GM19397 (cell line): ENCODE measurements at regions not wholly inside any gene's neighbourhood (a gene's known extent, or its start where the extent isn't known, plus 50 kb on each side); places are given as distances from the start of the nearest gene placed in this dataset.

Experiments used
- ATAC-seq: cut with Tn5 transposase; IDR thresholded peaks from one replicate; pipeline ENCODE4 v1.9.1; 2021; ENCODE audit warnings: mild to moderate bottlenecking, moderate library complexity; ENCODE audit not compliant: unreplicated experiment

DNA sequence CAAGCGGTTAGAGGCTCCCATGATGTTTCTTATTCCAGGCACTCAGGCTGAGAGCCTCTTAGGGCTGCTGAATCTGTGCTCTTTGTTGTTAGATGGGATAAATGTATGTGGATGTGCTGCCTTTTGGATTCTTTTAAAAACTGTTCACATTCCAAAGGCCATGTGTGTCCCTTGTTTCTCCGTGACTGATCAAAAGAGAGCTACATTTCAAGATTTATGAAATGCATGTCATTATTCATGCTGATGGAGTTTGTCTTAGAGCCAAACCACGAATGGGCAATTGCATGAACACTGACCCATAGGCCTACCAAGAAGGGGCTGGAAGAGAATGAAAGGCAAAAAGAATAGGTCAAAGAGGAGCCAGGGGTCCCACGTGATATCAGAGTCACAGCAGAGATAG lies 104.9 kb upstream of the TSHZ2 start:
- no peak for ATAC-seq

DNA sequence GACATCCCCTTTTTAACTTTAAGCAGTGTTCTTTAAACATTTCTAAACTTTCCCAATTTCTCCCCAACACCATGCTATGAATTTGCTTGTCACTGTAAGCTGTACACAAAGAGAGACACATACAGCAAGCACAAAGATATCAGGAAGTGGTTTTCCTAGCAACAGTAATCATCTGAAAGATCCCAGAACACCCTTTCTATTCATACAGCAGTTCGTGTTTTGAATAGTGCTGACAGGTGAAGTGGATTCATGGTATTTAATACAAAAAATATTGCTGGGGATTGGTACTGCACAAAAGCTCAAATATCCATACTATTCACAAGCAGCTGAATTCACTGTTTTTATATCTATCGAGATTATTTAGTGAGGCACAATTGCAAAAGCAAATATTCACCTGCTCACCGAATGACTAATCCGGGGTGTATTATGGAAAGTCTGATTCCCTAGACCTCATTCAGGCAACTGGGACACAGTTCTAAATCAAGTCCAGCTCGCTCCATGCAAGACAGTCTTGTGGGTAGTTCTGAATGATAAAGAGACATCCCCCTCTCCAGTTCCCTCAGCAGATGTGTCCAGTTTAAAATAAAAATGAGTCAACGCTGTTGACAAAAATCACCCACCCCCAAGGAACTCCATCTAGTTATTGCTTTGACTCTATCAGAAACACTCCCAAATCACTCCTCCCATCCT lies 107.1 kb upstream of the TSHZ2 start:
- ATAC-seq: no peak

DNA sequence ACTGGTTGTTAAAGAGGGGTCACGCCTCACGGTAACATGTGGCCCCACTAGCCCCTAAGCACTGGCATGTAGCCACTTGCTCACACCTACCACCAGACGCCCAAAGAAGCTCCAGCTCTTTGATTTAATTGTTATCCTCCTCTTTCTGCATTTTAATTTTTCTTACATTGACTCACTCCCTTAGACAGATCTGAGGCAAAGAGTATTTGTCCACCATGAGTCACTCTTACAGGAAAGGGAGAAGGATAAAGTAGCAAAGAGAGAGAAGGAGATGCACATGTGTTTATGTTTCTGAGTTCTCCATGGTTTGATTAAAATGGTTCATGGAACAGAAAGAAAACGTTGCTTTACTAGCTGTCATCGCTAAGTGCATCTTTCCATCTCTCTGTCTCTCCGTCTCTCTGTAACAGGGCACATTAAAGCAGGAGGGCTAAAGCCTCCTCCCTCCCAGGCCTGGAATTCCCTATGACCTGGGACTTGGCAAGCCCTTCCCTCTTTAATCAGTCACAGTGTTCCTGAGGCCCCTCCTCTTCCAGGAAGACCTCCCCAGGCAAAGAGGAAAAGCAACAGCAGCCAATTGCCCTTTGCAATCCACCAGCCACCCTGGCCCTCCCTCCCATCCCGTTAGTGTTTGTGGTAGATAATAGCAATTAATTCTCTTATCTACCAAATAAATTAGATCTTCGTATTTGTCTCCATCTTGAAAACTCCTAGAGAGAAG lies 112.8 kb upstream of the TSHZ2 start:
- no peak for ATAC-seq

DNA sequence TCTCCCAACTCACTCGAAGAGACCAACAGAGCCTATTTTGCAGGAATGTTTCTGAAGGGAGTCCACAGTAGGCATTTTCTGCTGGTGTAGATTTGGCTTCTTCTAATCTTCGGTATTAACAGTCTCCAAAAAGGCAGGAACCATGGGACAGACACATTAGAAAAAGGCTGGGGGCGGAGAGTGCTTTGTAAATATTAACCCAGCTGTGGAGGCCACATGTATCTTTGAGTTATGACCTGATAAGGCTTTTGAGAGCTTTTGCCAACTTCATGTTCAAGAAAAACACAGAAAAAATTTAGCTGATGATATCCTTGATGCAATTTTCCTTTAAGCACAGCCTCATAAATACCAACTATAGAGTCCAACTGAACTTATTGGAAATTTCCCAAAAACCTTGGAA lies 119.4 kb upstream of the TSHZ2 start:
- ATAC-seq: no peak

DNA sequence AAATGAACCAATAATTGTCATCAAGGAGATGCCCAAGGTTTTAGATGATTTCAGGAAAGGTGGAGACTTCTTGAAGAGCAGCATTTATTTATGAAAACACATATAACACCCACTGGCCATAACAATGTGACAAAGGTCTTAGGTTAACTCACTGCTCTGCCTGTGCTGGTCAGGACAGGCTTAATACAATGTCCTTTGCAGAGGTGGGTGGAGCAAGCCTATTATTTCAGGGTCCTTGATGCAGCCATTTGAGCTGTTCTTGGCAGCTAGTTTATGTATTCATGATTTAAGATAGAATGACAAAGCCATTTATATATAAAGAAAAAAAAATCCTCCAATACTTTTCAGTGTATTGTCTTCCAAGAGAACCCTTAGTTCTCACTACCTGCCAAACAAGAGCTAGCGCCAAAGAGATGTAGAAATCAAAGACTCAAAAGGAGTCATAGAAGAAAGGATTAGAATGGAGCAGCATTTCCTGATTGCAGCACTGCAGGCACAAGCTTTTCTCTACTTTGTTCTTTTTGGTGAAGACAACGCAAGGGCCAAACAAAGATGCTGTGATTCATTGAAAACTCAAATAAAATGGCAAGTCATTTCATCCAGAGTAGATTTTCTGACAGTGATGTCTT lies 124.3 kb upstream of the TSHZ2 start:
- ATAC-seq: no peak

DNA sequence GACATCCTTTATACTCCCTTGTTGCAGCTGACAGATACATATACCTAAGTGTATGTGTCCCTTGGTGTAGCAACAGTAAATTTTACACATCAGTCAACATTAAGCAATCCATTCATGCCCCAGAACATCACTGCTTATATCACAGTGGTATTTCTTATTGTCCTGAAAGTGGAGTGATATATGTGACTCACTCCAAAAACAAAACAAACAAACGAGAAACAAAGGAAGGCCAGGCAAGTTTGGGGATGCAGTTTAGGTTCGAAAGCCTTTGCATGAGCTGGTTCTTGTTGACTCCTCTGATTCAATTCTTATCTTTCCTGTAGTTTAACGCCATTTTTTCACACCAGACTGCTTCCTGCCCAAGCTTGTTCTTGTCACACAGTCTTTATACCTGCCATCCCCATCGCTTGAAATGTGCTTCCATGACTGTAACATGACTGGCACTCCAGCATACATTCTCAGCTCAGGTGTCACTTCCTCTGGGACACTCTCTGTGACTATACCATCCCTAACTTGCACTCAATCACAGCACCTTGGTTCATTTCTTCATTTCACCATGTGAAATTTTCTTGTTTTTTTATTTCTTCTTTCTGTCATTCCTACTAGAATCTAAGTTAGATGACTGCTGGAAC lies 125.0 kb upstream of the TSHZ2 start:
- no peak for ATAC-seq

DNA sequence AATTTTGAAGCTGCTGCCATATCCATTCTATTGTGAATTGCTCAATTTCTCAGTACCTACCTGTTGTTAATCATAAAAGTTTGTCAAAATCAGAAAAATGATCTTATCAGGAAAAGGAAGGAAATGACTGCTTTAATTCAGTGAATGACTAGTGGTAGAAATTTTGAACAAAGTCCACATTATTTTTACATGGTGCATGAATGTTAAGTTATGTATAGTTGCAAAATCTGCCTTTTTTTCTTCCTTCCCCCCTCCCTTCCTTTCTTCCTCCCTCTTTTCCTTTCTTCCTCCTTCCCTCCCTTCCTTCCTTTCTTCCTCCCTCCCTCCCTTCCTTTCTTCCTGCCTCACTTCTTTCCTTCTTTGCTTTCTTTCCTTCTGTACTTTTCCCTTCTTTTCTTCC lies 127.1 kb upstream of the TSHZ2 start:
- ATAC-seq: no peak

DNA sequence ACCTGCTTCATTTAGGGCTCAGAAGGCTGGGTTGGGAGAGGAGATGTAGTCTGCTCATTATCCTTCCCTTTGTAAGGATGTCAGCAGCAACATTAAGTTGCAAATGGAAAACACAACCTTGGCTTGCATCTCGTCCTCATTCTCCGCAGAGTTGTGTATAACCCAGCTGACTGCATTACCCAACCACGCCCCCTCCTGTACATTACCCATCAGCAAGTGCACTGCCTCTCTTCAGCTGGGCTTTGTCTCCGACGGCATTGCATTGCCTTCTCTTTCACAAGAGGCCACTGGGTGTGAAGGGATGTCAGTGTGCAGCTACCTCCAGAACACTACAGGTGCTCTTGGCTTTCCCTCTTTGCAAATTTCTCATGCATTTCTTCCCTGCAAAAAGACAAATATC lies 128.7 kb upstream of the TSHZ2 start:
- ATAC-seq: no peak

DNA sequence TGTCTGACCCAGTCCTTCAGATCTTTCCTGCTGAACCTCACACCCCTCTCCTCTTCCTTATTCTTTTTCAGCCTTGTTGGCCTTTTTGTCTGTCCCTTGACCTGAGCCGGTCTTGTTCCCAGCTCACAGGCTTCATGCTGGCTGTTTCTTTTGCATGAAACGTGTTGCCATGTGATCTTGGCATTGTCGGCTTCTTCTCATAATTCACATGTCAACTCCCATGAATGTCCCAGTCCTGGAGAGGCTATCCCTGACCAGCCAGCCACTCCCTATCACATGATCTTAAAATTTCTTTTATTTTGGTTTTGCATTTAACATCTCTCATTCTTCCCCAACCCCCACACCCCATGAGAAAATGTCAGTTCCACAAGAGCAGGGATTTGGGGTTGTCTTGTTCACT lies 131.2 kb upstream of the TSHZ2 start:
- no peak for ATAC-seq

DNA sequence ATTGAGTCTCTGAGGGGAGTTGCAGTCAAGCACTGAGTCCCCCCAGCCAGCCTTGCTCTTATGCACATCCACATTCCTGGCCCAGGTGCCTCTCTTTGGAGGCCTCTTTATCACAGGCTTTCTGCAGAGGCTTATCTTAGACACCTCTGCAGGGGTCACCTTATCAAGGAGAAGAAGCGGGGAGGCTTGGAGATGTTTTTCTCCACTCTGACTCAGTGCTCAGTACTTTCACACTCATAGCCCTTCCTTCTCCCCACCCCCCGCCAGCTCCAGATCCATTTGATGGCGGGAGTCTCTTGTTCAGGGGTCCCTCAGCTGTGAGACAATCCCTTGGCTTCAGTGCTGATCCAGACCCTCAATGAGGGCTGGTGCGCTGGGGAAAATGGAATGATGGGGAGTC lies 132.1 kb upstream of the TSHZ2 start:
- no peak for ATAC-seq

DNA sequence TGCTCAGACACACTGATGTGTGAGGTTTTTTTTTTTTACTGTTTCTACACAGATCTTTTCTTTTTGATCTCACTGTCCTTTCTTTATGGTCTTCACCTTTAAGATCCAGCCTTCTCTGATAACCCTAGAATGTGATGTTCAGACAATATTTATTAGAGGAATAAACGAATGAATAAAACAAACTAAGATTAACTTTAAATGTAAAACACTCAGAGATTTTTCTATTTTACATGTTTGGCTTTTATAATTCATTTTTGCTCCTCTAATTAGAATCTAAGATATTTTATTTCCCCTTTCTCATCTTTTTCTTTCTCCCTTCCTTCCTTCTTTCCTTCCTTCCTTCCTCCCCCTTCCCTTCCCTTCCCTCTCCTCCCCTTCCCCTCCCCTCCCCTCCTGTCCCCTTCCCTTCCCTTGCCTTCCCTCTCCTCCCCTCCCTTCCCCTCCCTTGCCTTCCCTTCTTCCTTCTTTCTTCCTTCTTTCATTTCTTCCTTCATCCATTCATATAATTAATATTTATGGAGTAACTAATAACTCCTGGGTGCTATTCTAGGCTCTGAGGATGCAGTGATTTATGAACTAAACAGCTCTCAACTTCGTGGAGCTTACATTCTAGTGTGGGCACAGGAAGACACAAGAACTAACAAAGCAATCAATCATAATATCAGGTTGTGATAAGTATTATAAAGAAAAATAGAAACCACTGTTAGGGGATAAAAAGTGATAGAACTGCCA lies 133.5 kb upstream of the TSHZ2 start:
- no peak for ATAC-seq

DNA sequence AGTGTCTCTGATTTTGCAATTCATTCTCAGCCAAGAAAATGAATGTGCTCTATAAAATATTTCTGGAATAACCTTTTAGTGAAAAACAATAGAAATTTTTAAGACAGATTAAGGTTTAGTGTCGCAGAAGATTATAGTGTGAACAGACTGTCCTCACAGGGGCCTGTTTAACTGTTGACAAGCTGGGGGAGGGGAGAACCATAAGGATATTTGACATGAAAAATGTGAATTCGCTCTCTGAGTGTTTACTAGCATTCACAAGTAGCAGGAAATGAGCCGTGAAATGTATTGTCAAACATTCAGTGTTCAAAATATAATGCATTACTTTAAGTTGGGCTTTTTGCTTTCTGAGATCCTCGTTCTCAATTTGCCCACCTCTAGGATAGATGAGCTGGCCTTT lies 134.8 kb upstream of the TSHZ2 start:
- ATAC-seq: no peak

DNA sequence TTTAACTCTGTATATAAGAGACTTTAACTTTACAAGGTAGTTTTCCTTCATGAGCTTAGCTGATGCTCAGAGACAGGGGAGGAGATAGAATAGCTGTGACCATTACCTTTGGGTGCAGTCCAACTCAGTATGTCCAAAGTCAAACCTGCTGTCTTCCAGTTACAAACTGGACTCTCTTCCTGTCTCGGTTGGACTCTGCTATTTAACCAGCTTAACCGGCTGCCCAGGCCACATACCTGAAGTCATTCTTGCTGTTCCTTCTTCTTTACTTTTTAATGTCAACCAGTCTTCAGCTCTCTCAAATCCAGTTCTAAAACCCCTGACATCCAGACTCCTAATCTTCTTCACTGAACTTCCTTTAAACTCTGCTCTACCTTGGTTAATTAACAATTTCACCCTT lies 138.3 kb upstream of the TSHZ2 start:
- ATAC-seq: no peak

DNA sequence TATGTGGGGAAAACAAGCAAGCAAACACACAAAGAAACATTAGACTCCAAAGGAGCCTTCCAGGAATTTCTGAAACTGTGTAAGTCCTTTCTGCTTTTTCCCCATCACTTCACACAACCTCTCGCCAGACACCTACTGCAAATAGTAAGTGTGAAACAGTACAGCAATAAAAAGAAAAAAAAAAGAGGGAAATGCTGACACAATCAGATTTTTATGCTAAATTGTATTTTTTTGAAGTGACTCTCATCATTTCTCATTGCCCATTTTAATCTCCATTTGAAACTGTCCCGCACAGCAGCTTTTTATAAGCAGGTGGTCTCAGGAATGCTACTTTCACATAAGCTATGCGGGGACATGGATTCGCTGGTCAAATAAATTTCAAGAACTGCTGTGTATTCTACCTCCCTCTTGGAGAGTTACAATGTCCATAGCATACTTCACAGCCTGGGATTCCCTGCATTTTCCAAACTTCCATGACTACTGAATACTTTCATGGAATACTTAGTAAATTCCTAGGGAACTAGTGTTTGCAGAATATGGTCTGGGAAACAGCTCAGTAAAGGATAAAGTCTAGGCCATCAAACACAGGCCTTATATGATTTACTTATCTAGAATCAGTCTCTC lies 139.9 kb upstream of the TSHZ2 start:
- no peak for ATAC-seq

DNA sequence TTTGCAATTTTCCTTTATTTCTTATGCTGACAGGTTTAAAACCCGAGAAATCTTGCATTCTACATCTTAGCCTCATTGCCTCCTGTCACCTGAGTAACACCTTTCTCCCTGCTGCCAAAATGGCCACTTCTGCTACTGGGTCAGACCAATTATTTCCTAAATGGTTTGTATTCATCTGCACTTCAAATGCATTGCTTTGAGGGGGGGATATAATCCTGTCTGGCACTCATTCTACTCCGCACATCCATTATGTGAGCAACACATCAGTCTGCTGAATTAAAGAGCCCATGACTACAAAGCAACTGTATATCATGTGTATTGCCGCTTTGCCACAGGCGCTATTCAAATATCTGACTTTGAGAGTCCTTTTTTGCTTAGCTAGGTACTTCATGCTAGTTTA lies 141.6 kb upstream of the TSHZ2 start:
- no peak for ATAC-seq

DNA sequence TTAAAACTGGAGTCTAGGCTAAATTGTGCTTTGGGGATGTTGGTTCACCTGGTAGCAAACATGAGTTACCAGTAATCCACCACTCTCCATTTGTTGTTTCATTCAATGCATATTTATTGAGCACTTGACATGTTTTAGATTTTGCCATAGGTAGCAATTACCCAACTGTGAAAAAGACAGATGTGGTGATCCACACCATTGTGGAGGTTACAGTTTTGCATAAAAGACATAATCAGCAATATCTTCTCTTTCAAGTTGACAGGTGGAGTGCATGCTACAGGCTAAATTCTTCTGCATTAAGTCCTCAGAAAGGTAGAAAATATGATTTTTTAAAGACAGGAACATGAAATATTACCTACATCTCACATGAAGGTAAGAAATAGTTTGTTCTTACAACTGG lies 143.0 kb upstream of the TSHZ2 start:
- no peak for ATAC-seq

DNA sequence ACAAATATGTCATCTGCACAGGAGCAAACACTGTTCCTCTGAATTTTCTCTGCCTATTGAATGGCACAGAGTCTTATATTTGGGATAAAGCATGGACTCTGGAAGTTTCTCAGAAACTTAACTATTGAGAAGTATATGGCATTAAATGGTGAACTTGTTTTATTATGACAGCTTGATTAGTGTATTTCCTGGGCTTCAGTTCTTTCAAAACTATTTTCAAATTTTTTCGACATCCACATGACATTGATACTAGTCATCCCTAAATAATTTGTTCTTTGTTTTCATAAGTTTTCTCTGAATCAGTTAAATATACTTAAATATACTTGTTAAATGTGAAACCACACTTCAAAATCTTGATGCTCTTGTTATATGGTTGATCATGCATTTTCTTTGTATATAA lies 144.0 kb upstream of the TSHZ2 start:
- no peak for ATAC-seq

DNA sequence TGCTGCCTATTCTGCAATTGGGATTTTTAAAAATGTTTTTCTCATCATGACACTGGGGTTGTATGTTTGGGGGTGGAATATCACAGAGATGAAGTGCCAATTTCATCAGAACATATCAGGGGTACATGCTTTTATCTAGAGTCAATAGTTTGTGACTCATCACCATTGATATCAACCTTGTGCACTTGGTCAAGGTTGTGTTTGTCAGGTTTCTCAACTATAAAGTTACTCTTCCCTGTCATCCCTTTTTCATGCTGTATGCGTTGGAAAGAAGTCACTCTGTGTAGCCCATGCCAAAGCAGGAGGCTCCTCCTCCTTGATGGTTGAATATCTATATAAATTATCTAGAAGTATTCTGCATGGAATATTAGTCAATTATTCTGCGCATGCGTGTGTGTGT lies 145.4 kb upstream of the TSHZ2 start:
- no peak for ATAC-seq

DNA sequence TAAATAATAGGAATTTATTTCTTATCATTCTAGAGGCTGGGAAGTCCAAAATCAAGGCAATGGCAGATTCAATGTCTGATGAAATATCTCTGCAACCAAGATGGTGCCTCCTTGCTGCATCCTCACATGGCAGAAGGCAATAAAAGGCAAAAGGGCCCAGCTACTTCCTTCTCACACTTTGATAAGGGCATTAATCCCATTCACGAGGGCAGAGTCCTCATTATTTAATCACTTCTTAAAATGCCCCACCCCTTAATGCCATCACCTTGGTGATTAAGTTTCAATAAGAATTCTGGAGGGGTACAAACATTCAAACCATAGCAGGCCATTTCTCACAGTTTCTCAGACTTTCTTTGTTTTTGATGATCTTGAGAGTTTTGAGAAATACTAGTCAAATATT lies 145.8 kb upstream of the TSHZ2 start:
- no peak for ATAC-seq

DNA sequence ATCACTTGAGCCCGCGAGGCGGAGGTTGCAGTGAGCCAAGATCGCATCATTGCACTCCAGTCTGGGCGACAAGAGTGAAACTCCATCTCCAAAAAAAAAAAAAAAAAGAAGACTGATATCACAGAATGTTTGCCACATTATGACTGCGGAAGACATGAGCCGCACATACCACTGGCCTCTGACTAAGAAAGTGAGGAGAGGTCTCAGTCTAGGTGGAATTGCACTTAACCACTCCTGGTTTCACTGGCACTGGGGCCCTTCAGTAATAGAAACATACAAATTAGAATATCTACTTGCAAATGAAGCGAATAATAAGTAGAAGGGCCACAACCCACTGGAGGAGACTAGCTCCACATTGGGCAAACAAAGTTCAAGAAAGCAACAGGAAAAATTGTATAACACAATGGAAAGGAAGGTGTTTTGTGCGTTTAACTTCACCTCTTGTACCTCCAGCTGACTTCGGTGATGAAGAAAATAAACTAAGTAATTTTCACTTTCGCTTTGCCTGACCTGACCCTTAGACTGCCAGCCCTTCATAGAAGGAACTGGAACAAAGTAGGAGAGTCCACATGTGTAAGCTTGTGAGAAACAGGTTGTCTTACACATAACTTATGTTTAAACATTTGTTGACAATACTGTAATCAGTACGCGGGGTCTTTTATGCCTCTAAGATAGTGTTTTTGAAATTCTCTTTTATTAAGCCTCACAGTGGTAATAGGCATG lies 147.5 kb upstream of the TSHZ2 start:
- ATAC-seq: no peak
